ENCODE measurements at regions not wholly inside any gene's neighbourhood (a gene's known extent, or its start where the extent isn't known, plus 50 kb on each side); places are given as distances from the start of the nearest gene placed in this dataset.

DNA sequence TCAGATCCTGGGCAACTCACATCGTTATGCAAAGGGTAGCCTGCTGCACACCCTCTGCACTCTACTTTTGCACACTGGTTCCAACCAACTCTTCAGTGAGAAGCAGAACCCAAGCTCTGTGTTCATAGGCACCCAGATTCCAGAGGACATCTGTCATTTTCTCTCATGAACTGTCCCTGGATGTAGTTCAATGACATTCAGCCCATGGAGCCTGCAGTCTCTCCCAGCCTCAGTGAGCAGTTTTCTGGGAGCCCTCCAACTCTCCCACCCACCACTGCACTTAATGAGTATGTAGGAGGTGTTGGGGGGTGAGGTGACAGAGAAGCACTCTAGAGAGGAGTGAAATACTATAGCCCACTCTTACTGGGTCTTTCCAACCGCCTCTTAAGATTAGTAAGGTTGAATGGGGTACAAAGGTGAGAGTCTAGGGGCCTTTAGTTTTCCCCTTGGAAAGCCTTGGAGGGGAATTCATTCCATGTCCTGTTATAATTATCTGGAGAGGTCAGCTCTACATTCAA, 58.1 kb upstream of the APOBEC4 start:
- TF ChIP-seq, protein P1, sequence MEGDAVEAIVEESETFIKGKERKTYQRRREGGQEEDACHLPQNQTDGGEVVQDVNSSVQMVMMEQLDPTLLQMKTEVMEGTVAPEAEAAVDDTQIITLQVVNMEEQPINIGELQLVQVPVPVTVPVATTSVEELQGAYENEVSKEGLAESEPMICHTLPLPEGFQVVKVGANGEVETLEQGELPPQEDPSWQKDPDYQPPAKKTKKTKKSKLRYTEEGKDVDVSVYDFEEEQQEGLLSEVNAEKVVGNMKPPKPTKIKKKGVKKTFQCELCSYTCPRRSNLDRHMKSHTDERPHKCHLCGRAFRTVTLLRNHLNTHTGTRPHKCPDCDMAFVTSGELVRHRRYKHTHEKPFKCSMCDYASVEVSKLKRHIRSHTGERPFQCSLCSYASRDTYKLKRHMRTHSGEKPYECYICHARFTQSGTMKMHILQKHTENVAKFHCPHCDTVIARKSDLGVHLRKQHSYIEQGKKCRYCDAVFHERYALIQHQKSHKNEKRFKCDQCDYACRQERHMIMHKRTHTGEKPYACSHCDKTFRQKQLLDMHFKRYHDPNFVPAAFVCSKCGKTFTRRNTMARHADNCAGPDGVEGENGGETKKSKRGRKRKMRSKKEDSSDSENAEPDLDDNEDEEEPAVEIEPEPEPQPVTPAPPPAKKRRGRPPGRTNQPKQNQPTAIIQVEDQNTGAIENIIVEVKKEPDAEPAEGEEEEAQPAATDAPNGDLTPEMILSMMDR (conservative IDR thresholded peaks at IDR 0.05) = no peak
- Mint-ChIP-seq H3K4me3 (no peak overlapping the region), H3K27me3 (peaks cover 4% of the 10 kb centered on the region), H3K9me3 (no peaks in the 10 kb centered on the region), H3K27ac (peak overlapping the region; percentile 26), H3K4me1 (ENCODE audit: unreplicated experiment) (peaks cover 19% of the 10 kb centered on the region), H3K36me3 (no peaks in the 10 kb centered on the region)
- DNase-seq (ENCODE audit: extremely low spot score, unreplicated experiment) = no peak

DNA sequence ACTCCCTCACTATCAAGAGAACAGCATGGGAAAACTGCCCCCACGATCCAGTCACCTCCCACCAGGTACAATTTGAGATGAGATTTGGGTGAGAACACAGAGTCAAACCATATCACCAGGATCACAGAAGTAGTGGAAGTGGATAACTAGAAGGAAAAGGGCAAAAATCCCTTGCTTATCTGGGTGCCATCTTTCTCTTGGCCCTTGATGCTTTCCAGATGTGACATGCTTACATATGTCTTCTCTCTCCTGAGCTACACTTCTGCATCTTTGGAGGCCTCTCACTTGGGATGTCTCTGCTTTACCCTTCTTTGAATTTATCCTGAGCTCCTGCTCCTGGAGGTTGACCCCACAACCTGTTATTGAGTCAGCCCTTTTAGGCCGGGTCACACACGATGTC, 57.6 kb upstream of the APOBEC4 start:
- Mint-ChIP-seq H3K27ac (no peak overlapping the region), H3K4me3 (no peak overlapping the region), H3K9me3 (no peaks in the 10 kb centered on the region), H3K27me3 (no peaks in the 10 kb centered on the region), H3K4me1 (ENCODE audit: unreplicated experiment) (peaks cover 19% of the 10 kb centered on the region), H3K36me3 (no peaks in the 10 kb centered on the region)
- TF ChIP-seq, protein P1 (conservative IDR thresholded peaks at IDR 0.05) = no peak
- no peak for DNase-seq (ENCODE audit: extremely low spot score, unreplicated experiment)

DNA sequence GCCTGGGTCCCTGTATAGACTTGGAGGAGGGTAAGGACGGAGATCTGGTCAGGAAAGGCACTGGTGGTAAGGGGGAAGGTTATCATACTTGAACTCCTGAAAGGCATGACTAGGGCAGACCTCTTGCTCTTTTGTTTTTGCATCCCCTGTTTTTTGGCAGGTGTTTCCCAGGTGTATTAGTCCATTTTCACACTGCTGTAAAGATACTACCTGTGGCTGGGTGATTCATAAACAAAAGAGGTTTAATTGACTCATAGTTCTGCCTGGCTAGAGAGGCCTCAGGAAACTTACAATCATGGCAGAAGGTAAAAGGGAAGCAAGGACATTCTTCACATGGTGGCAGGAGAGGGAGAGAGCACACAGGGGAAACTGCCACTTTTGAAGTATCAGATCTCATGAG, 57.2 kb upstream of the APOBEC4 start:
- H3K4me3 Mint-ChIP-seq = no peak overlapping the region

DNA sequence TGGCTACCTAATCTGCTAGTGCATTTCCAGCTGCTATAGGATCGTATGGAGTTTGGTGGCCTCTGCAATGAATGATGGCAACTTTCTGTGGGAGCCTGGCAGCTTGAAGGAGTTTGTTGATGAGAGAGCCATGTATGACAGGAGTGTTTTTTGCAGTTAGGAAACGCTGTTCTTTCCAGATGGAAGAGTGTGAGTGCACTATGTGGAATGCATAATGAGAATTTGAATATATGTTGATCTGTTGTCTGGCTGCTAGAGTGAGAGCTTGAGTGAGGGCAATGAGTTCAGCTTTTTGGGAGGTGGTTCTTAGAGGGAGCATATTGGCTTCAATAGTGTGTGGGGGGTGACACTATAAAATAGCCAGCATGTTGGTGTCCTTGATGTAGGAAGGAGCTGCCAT, 51.0 kb upstream of the APOBEC4 start:
- no peak overlapping the region for H3K4me3 Mint-ChIP-seq
- peaks cover 11% of the 10 kb centered on the region for H3K4me1 Mint-ChIP-seq (ENCODE audit: unreplicated experiment)
- DNase-seq (ENCODE audit: extremely low spot score, unreplicated experiment) = no peak
- H3K27ac Mint-ChIP-seq = no peak overlapping the region
- peaks cover 6% of the 10 kb centered on the region for H3K36me3 Mint-ChIP-seq
- no peaks in the 10 kb centered on the region for H3K27me3 Mint-ChIP-seq
- TF ChIP-seq, protein P1 (conservative IDR thresholded peaks at IDR 0.05) = no peak
- H3K9me3 Mint-ChIP-seq = no peaks in the 10 kb centered on the region

More for the DNA sequence above, 57.2 kb upstream of the APOBEC4 start:
- no peaks in the 10 kb centered on the region for H3K9me3 Mint-ChIP-seq
- no peaks in the 10 kb centered on the region for H3K36me3 Mint-ChIP-seq
- H3K27me3 Mint-ChIP-seq = no peaks in the 10 kb centered on the region
- TF ChIP-seq, protein P1 (conservative IDR thresholded peaks at IDR 0.05) = no peak
- H3K27ac Mint-ChIP-seq = no peak overlapping the region
- no peak for DNase-seq (ENCODE audit: extremely low spot score, unreplicated experiment)
- H3K4me1 Mint-ChIP-seq (ENCODE audit: unreplicated experiment) = peaks cover 19% of the 10 kb centered on the region
